ENCODE measurements at regions not wholly inside any gene's neighbourhood (a gene's known extent, or its start where the extent isn't known, plus 50 kb on each side); places are given as distances from the start of the nearest gene placed in this dataset.

- CTCF ChIA-PET = no interaction called here
Observed at GRCh38 chr1:87842156-87842555, 513.5 kb downstream of the LMO4 start.

GRCh38 chr1:87844251-87844650 is 515.6 kb downstream of the LMO4 start:
- H3K4me1 Mint-ChIP-seq (ENCODE audit: low read depth) = no peaks in the 10 kb centered on the region
- peaks cover 14% of the 10 kb centered on the region for H3K27me3 Mint-ChIP-seq
- ChIA-PET CTCF (no interaction called here), POLR2A (no interaction called here)
- no peak overlapping the region for H3K27ac Mint-ChIP-seq
- intact Hi-C loops (cut with micrococcal nuclease) = no loop called here
- no peaks in the 10 kb centered on the region for H3K36me3 Mint-ChIP-seq (ENCODE audit: low read depth)
- TF ChIP-seq CTCF (IDR thresholded peaks at IDR 0.05) = no peak
- no peaks in the 10 kb centered on the region for H3K9me3 Mint-ChIP-seq
- DNase-seq = no peak
- no peak overlapping the region for H3K4me3 Mint-ChIP-seq
- ATAC-seq = no peak

More at GRCh38 chr1:87842156-87842555, 513.5 kb downstream of the LMO4 start:
- Mint-ChIP-seq H3K27ac (no peak overlapping the region), H3K9me3 (no peaks in the 10 kb centered on the region), H3K4me1 (ENCODE audit: low read depth) (no peaks in the 10 kb centered on the region), H3K36me3 (ENCODE audit: low read depth) (no peaks in the 10 kb centered on the region), H3K4me3 (no peak overlapping the region), H3K27me3 (peaks cover 14% of the 10 kb centered on the region)
- POLR2A ChIA-PET = no interaction called here
- no peak for ATAC-seq
- DNase-seq = no peak
- no peak for TF ChIP-seq CTCF (IDR thresholded peaks at IDR 0.05)
- intact Hi-C loops (cut with micrococcal nuclease) = no loop called here

GRCh38 chr1:87851490-87851889 is 522.8 kb downstream of the LMO4 start:
- POLR2A ChIA-PET = no interaction called here

GRCh38 chr1:87852410-87853161 is 523.9 kb downstream of the LMO4 start:
- Mint-ChIP-seq H3K36me3 (ENCODE audit: low read depth) (no peaks in the 10 kb centered on the region), H3K9me3 (no peaks in the 10 kb centered on the region), H3K27ac (no peak overlapping the region), H3K27me3 (peaks cover 3% of the 10 kb centered on the region), H3K4me3 (no peak overlapping the region), H3K4me1 (ENCODE audit: low read depth) (no peaks in the 10 kb centered on the region)
- no peak for TF ChIP-seq CTCF (IDR thresholded peaks at IDR 0.05)
- intact Hi-C loops (cut with micrococcal nuclease) = no loop called here
- POLR2A ChIA-PET = no interaction called here
- DNase-seq (no peak), ATAC-seq (no peak)
- CTCF ChIA-PET = no interaction called here

More at GRCh38 chr1:87851490-87851889, 522.8 kb downstream of the LMO4 start:
- no peaks in the 10 kb centered on the region for H3K36me3 Mint-ChIP-seq (ENCODE audit: low read depth)
- TF ChIP-seq CTCF (IDR thresholded peaks at IDR 0.05) = no peak
- intact Hi-C loops (cut with micrococcal nuclease) = no loop called here
- CTCF ChIA-PET = no interaction called here
- no peaks in the 10 kb centered on the region for H3K4me1 Mint-ChIP-seq (ENCODE audit: low read depth)
- H3K9me3 Mint-ChIP-seq = no peaks in the 10 kb centered on the region
- no peak overlapping the region for H3K27ac Mint-ChIP-seq
- no peak overlapping the region for H3K4me3 Mint-ChIP-seq
- H3K27me3 Mint-ChIP-seq = peaks cover 3% of the 10 kb centered on the region
- no peak for DNase-seq
- ATAC-seq = no peak

- intact Hi-C loops (cut with micrococcal nuclease) = no loop called here
- Mint-ChIP-seq H3K4me1 (ENCODE audit: low read depth) (no peaks in the 10 kb centered on the region), H3K4me3 (no peak overlapping the region), H3K9me3 (no peaks in the 10 kb centered on the region), H3K27me3 (peaks cover 3% of the 10 kb centered on the region), H3K27ac (no peak overlapping the region), H3K36me3 (ENCODE audit: low read depth) (no peaks in the 10 kb centered on the region)
- TF ChIP-seq CTCF (IDR thresholded peaks at IDR 0.05) = no peak
- ChIA-PET CTCF (interaction anchor here (0.8 kb wide), 1 partner anchor 99 kb away, joined by 3 read pairs; no protein-coding TSS in a partner anchor), POLR2A (no interaction called here)
- DNase-seq (no peak), ATAC-seq (no peak)
Observed at GRCh38 chr1:87853576-87854351, 525.1 kb downstream of the LMO4 start.

Data from activated CD8-positive, alpha-beta T cell treated with anti-CD3 and anti-CD28 coated beads for 36 hours (primary cell).